T-helper 2 cell (primary cell): ENCODE measurements at regions not wholly inside any gene's neighbourhood (a gene's known extent, or its start where the extent isn't known, plus 50 kb on each side); places are given as distances from the start of the nearest gene placed in this dataset.

Source experiments
- DNase-seq, 5 experiments: peaks; one replicate each; pipeline versions ENCODE4 v3.0.0 to v3.0.0-alpha.2; 2012 to 2022

DNA sequence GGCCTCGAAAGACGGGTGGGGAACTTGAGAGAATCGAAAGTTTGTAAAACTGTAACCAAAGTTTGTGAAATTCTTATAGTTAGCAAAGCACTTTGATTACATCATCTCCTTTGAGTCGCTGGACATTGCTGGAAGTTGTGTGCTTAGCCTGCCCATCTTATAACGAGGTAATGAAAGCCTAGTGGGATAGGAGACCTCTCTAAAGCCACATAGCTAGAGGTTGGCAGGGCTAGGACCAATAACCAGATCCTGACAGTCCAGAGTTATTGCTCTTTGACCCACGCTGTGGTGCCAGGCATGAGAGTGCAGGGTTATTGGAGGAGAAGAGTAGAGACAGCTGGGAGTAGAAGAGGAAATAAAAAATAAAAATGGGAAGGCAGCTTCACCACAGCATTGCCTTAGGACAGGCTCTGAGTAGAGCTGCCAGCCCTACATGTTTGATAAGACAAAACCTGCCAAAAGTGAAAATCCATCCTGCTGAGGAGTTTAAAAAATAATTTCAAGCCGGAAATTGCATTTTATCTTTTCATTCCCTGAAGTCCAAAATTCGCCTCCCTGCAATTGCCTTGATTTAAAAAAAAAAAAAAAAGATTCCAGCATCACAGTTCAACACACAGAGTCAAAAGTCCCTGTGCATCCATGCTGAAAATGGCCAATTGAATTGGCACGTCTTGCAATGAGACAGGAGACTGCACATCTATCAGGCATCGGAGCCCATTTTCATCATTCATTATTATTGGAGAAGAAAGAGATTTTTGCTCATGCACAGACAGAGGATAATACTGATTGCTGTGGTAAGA lies 225.5 kb upstream of the POU2AF2 start:
- DNase-seq = no peak

DNA sequence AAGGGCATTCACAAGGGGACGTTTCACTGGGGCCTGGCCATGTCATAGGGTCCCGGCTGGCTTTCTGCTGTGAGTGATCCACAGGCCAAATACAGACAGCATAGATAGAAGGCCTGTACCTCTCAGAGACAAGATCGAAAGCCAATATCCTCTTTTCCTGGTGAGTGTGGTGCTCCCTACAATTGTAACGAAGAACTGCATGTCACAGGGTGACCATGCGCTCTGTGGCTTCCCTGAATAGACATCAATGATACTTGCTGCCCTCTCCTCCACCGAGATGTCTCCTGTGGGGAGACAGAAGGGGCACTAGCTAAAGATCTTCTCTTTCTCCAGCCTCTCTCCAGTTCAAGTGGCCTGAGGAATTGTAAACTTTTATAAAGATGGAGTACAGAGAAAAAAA lies 226.1 kb upstream of the POU2AF2 start:
- DNase-seq = no peak

DNA sequence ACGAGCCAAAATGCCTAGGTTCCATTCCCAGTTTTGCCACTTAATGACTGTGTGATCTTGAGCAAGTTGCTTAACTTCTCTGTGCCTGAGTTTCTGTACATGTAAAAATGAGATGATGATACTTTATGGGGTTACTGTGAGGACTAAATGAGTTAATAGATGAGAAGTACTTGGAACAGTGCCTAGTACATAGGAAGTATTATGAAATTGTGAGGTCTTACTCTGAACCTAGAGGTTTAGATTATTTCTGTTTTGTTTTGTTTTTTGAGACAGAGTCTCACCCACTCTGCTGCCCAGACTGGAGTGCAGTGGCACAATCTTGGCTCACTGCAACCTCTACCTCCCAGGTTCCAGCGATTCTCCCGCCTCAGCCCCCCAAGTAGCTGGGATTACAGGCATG lies 227.0 kb upstream of the POU2AF2 start:
- no peak for DNase-seq

GRCh38 chr11:111012491-111012890 lies 233.0 kb upstream of the POU2AF2 start:
- no peak for DNase-seq

GRCh38 chr11:111011275-111011594 lies 234.3 kb upstream of the POU2AF2 start:
- no peak for DNase-seq

DNA sequence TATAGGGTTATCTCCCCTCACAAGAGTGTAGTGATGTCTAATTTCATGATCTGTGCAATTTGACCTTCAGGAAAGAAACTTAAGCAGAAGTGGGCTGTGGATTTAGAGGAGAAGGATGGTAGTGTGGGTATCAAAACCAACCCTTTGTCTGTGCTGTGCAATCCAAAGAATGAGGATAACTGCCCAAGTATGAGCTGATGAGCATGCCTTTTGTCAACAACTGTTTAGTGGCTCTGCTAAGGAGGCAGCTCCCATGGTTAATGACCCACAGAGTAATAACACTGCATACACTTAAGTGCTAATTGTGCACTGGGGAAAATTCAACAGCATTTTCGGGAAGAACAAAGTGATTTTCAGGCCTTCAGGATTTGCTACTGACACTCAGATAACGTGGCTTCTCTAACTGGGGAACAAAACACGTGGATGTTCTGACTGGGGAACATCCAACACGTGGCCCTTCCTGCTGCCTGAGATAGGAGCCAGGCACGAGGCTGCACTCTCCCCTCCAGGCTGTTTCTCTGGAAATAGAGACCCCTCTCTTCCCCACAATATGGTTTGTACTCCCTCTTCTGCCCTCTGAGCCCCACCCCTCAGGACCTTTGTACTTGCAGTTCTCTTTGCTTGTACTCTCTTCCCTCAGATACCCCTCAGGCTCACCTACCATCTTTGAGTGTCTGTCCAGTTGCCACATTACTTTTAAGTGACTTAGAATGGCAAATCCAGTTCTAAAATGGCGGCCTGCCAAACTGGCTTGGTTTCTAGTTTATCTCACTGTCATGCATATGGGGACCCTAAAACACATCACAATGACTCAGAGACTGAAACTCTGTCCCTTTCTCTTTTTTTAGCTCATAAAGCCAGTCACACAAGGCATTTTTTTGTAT lies 234.9 kb upstream of the POU2AF2 start:
- DNase-seq = no peak

DNA sequence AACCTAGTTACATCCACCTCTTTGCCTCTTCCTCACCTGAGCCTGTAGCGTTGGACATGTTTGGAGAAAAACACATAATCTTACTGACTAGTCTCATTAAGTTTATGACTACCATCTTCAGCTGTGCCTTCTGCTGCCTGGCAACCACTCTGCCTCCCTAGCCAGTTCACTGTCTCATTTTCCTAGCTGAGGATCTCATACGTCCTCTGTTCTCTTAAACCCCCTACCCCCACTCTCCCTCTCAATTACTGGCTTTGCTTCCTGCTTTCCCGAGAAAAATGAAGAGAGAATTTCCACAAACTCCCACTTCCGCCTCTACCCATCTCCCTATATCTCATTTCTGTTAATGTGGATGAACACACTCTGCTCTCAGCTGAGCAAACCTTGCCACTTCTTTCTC lies 239.3 kb upstream of the POU2AF2 start:
- DNase-seq = no peak

- peak in 1 of 5 experiments; percentile 5 for DNase-seq
Observed at GRCh38 chr11:111001986-111002611, 243.4 kb upstream of the POU2AF2 start.

- DNase-seq = no peak
Observed at GRCh38 chr11:111001081-111001430, 244.5 kb upstream of the POU2AF2 start.

- DNase-seq = no peak
Observed at GRCh38 chr11:111000400-111001080, 245.0 kb upstream of the POU2AF2 start.

GRCh38 chr11:110992481-110992880 lies 253.0 kb upstream of the POU2AF2 start:
- DNase-seq = no peak

DNA sequence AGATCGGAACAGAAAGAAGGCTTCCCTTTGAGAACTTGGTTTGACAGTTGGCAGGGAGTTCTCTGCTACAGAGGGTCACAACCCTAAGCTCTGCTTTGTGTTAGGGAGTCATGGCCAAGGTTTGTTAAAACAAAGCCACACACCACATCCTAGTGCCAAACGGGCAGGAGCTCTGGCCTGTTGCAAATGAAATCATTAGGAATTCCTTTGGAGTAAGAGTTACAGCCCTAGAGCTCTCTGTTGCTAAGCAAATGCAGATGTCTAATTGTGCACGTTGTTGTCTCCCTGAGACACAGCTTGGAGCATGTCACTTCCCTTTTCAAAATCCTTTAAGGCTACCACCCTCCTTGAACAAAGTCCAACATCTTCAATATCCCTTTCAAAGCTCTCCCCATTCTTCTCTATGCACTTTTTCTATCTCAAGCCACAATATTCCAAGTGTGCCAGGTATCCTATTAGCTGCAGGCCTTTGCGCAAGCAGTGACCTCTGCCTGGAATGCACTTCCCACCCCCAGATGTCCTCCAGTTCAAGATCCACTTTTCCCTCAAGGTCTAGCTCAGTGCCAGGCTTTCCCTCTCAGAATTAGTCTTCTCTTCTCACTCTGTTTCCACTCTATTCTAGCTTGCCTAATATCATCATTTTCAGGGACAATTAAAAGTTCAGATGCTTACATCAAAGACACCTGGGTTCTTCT lies 253.7 kb upstream of the POU2AF2 start:
- DNase-seq = no peak

DNA sequence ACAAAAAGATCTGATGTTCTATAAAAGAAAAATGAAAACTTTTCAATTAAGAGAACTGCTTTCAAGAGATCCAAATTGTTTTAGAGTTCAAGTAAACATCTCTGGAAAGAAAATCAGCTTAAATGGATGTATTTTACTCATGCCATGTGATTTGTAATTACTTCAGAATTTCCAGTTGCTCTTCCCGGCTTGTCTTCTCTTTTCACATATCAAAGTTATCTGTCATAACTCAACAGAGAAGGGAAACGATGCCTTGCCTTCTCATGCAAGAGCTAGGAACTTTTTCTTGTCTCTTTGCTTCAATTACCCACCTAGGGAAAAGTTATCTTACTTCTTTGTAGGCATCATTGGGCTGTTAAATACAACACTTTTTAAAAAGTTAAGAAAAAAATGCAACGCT lies 255.2 kb upstream of the POU2AF2 start:
- DNase-seq = no peak

DNA sequence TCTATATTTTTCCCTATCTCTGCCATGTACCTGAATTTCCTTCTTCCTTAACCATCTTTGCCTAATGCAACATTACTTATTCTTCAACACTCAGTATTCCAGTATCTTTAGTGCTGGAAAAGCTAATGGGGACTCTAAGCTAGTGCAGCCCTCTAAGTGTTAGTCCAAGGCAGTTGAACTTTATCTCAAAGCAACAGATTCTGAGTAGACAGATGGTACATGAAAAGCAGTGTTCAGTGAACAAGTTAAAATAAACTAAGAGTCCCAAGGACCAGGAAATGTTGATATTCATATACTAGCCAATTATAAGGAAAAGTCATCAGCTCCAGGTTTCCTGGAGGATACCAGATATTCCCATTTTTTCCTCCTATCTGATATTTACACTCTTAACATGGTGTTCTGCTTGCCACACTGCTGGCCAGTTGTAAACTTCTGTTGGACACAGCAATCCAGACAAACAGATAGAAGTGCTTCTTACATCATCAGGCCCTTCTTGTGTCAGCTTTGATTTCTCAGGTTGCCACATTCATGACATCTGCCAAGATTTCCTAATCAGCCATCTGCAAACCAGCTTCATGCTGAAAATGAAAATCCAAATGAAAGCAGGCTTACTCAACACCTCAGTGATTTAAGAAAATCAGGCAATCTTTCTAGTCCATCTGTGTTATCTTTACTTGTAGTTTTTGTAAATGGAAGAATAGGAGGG lies 255.9 kb upstream of the POU2AF2 start:
- no peak for DNase-seq

- DNase-seq = no peak
Observed at GRCh38 chr11:110988671-110989070, 256.9 kb upstream of the POU2AF2 start.

GRCh38 chr11:110986016-110986415 lies 259.5 kb upstream of the POU2AF2 start:
- DNase-seq = no peak

GRCh38 chr11:110985547-110985946 lies 260.0 kb upstream of the POU2AF2 start:
- no peak for DNase-seq

- DNase-seq = no peak
Observed at GRCh38 chr11:110984693-110985092, 260.8 kb upstream of the POU2AF2 start.

GRCh38 chr11:110984147-110984546 lies 261.4 kb upstream of the POU2AF2 start:
- DNase-seq = no peak

DNA sequence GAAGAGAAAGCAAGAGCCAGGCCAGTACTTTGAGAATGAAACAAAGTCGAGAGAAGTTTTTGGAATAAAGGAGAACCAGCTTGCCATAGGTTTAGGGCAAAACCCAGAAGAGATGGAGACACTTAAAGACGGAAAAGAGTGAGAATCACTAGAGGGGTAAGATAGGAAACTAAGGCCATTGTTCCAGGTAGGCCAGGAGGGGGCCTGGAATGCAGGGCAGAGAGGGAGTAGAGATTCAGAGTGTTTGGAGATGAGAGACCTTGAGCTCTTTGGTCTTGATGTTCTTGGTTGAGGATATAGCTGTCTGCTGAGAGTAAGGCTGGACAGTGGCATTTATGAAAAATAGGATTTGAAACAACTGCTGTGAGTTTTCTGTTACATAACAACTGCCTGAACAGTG lies 263.3 kb upstream of the POU2AF2 start:
- DNase-seq = no peak

- no peak for DNase-seq
Observed at GRCh38 chr11:110979696-110980095, 265.8 kb upstream of the POU2AF2 start.

GRCh38 chr11:110977661-110978060 lies 265.4 kb upstream of the ARHGAP20 start:
- no peak for DNase-seq
